ENCODE measurements at regions not wholly inside any gene's neighbourhood (a gene's known extent, or its start where the extent isn't known, plus 50 kb on each side); places are given as distances from the start of the nearest gene placed in this dataset.

DNA sequence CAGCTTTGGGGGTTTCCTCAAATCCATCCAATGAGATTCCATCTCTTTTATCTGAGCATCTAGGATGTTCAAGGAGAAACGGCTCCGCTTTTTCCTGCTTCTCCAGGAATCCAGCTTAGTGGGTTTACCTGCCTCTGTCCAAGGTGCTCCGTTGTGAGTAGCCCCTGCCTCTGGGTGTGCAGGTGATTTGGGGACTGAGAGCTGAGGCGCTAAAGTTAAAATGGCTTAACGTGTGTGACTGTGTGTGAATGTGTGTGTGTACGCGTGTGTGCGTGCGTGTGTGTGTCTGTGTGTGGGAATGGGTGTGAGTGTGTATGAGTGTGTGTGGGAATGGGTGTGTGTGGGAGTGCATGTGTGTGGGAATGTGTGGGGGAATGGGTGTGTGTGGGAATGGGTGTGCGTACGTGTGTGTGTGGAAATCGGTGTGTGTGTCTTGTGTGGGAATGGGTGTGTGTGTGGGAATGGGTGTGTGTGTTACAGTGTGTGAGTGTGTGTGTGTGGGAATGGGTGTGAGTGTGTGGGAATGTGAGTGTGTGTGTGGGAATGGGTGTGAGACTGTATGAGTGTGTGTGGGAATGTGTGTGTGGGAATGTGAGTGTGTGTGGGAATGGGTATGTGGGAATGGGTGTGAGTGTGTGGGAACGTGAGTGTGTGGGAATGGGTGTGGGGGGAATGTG lies 90.2 kb upstream of the INSIG1 start:
- TF ChIP-seq, protein P1, sequence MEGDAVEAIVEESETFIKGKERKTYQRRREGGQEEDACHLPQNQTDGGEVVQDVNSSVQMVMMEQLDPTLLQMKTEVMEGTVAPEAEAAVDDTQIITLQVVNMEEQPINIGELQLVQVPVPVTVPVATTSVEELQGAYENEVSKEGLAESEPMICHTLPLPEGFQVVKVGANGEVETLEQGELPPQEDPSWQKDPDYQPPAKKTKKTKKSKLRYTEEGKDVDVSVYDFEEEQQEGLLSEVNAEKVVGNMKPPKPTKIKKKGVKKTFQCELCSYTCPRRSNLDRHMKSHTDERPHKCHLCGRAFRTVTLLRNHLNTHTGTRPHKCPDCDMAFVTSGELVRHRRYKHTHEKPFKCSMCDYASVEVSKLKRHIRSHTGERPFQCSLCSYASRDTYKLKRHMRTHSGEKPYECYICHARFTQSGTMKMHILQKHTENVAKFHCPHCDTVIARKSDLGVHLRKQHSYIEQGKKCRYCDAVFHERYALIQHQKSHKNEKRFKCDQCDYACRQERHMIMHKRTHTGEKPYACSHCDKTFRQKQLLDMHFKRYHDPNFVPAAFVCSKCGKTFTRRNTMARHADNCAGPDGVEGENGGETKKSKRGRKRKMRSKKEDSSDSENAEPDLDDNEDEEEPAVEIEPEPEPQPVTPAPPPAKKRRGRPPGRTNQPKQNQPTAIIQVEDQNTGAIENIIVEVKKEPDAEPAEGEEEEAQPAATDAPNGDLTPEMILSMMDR (IDR thresholded peaks at IDR 0.05; ENCODE audit: low read depth, low read length): no peak
- DNase-seq (ENCODE audit: extremely low read depth, low read depth): no peak

DNA sequence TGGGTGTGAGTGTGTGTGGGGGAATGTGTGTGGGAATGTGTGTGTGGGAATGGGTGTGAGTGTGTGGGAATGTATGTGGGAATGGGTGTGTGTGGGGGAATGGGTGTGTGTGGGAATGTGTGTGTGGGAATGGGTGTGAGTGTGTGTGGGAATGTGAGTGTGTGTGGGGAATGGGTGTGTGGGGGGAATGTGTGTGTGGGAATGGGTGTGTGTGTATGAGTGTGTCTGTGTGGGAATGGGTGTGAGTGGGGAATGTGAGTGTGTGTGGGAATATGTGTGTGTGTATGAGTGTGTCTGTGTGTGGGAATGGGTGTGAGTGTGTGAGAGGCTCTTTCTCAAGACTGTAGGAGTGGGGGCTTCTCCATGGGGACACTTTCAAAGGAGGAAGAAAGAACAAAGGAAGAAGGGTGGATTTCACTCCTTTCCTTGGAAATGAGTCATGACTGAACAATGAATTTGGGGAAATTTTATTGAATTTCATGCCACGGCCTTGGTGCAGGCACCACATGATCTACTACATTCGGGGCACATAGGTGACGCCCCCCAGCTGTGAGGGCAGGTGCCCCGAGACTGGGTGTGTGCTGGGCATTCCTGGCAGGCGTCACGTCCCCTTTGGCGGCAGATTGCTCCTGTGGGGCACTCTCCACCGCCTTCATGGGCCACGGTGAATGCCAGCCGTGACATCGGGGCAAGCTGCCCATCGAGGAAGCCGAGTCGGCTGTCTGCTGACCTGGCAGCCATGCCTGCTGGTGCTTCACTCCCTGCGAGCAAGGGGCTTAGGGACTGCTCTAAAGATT lies 88.8 kb upstream of the INSIG1 start:
- TF ChIP-seq, protein P1 (IDR thresholded peaks at IDR 0.05; ENCODE audit: low read depth, low read length): no peak
- DNase-seq (ENCODE audit: extremely low read depth, low read depth): no peak

DNA sequence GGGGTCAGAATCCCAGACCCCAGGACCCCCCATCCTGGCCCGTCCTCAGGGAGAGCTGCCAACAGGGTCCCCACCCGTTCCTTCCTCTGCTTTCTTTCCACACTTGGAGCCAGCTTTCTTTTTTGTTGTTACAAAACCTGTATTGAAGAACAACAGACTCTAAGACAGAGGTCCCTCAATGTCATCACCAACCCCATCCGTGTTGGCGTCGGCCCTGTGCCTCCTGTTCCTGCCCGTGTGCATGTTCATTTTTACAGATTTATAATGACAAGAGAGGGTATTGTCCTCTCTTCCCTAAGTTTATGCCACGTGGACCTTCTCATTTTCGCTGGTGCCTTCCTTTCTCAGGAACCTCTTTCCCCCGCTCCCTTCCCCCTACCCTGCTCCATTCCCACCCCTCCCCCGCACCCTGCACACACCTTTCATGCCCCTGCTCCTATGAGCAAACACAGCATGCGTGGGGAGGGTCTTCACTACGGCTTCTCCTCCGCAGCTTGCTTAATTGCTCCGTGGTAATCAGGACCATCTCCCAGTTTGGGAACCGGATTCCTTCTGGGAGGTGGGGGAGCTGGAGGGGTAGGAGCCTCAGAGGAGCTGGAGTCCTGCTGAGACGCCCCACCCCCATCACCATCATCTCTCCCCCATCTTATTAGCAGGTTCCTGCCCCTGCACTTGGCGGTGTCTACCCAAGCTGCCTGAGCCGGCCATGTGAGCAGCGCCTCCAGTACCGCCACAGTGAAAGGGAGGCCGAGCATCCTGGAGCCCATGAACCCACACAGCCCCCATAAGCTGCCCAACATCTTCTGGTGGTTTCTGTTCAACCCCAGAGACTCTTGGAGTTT lies 88.0 kb upstream of the INSIG1 start:
- TF ChIP-seq, protein P1 (IDR thresholded peaks at IDR 0.05; ENCODE audit: low read depth, low read length): no peak
- no peak for DNase-seq (ENCODE audit: extremely low read depth, low read depth)

DNA sequence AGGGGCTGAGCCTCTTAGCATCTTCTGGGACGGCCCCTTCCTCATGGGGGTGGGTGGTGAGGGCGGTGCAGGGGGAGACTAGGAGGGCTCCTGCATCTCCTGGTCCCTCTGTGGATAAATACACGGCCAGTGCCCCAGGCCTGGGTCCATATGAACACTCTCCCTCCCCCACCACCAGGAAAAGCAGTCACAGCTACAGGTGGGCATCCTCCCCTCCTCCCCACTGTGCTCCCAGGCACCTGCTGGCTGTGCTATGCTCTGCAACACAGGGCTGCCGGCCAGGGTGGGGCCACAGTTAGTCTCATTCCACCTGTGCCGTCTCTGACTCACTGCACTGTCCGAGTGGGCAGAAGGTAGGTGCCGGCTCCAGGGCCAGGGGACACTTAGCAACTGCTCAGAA lies 87.3 kb upstream of the INSIG1 start:
- TF ChIP-seq, protein P1 (IDR thresholded peaks at IDR 0.05; ENCODE audit: low read depth, low read length): no peak
- no peak for DNase-seq (ENCODE audit: extremely low read depth, low read depth)

DNA sequence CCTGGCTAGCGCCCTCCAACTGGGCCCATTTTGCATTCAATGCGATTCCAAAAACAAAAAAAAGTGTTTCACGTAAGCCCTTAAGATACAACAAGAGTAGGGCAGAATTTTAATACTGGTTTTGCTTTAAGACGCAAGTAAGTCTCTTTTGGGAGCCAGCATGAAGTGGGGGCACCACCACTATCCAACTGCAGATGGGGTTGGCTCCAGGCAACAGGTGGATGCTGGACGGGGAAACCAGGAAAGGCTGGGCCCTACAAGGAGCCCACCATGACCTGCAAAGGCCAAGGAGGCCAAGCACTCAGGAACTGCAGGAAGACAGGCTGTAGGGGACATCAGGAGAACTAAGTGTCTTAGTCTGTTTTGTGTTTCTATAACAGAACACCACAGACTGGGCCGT lies 86.5 kb upstream of the INSIG1 start:
- DNase-seq (ENCODE audit: extremely low read depth, low read depth): no peak
- TF ChIP-seq, protein P1 (IDR thresholded peaks at IDR 0.05; ENCODE audit: low read depth, low read length): no peak

DNA sequence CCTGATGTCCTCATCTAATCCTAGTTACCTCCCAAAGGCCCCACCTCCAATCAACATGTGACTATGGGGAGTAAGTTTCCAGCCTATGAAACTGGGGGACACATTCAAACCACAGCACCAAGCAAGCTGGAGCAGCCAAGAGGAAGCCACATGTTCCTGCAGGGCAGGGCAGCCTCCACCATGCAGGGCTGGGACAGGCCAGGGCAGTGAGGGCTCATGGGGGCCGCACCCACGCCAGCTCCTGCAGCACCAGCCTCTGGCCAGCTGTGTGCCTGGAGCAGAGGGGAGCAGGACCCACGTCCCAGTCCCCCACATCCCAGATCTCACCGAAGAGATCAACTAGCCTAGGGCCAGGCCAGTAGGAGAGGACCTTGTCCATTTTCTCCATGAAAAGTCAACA lies 85.9 kb upstream of the INSIG1 start:
- TF ChIP-seq, protein P1 (IDR thresholded peaks at IDR 0.05; ENCODE audit: low read depth, low read length): no peak
- no peak for DNase-seq (ENCODE audit: extremely low read depth, low read depth)
